NCI-H1417 (cell line): ENCODE measurements at regions not wholly inside any gene's neighbourhood (a gene's known extent, or its start where the extent isn't known, plus 50 kb on each side); places are given as distances from the start of the nearest gene placed in this dataset.
"Not testable (repeated sequence)": the region's sequence is repeated elsewhere in the genome, so short reads cannot be mapped to it uniquely, and the experiment has no call there.

Experiments
- DNase-seq, 3 experiments: peaks; one replicate each; lab custom pipeline; 2025; lab: John Stamatoyannopoulos, UW

- peak in 1 of 3 experiments; percentile 22 for DNase-seq
These were observed 54.4 kb upstream of the BMP4 start for GRCh38 chr14:54010981-54011380.

- no peak for DNase-seq
These were observed 66.4 kb upstream of the BMP4 start for GRCh38 chr14:54023027-54023426.

DNA sequence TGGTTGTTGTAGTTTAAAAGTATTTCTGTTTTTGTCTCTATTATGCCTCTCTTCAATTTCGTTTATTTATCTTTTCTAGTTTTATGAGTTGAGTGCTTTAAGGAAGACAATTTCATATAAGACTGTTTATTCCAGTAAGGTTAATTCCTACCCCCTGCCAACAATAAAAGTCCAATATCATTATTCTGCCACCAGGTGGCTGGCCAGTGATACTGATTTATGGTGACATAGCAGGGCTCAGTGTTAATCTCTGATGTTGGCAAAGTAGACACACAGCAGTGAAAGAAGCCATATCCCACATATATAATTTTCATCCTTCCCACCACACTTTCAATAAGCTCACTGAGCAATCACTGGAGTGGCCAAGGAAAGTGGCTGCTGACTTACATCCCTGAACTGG, 69.0 kb upstream of the BMP4 start:
- peak in 1 of 3 experiments; percentile 17 for DNase-seq

DNA sequence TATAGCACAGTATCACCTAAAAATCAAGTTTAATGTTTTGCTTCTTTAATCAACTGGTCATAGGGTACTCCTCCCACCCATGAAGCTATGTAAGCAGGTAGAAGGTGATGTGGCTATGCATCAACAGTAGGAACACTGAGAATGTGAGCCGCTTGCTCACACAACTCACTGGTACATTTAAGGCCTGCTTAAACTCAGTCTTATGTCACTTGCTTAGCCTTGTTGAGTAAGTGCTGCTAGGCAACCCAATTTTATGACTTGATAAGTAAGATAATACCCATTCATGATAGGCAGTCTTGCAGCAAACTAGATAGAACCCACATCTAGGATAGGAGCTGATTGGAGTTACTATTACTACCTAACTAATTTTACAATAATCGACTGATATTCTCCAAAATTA, 70.0 kb upstream of the BMP4 start:
- no peak for DNase-seq

DNA sequence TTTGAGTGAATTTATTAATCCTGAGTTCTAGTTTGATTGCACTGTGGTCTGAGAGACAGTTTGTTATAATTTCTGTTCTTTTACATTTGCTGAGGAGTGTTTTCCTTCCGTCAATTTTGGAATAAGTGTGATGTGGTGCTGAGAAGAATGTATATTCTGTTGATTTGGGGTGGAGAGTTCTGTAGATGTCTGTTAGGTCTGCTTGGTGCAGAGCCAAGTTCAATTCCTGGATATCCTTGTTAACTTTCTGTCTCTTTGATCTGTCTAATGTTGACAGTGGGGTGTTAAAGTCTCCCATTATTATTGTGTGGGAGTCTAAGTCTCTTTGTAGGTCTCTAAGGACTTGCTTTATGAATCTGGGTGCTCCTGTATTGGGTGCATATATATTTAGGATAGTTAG, 74.4 kb upstream of the BMP4 start:
- DNase-seq: not testable (repeated sequence)

- not testable (repeated sequence) for DNase-seq
These were observed 76.7 kb upstream of the BMP4 start for GRCh38 chr14:54033285-54033684.

DNA sequence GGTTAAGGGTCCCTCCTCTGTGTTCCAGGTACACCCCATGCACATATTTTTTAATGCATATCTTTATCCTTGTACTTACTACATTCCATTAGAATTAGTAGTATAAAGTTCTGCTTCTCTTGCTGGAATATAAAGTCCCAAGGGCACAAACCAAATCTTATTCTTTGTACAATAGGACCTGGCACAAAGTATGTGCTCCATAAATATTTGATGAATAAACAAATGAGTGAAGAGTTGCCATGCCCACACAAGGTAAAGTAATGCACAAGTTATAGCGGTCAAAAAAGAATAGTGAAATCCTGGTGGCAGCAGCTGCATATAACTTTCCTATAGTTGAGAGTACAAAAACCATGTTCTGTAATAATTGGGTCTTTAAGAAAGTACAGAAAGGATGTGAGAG, 82.1 kb upstream of the BMP4 start:
- no peak for DNase-seq

- no peak for DNase-seq
These were observed 82.7 kb upstream of the BMP4 start for GRCh38 chr14:54039311-54039710.

GRCh38 chr14:54040846-54041245, 84.2 kb upstream of the BMP4 start:
- no peak for DNase-seq

DNA sequence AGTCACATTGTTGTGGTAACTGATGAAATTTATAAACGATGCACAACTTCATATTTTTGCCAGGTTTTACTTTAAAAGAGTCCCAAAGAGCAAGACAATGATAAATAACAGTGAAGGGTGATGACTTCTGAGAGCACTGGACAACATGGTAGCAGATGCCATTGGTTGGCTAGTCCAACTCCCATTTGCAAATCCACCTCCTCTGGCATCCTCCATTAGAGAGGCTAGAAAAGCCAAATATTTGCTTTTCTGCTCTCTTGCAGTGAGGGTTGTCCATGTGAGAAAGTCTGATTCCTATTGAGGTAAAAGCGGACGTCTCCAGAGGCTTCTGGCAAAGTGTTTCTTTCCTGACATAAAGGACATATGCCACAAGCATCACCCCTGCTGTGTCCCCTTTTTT, 89.6 kb upstream of the BMP4 start:
- DNase-seq: peak in 1 of 3 experiments; percentile 12

- no peak for DNase-seq
These were observed 91.2 kb upstream of the BMP4 start for GRCh38 chr14:54047645-54048308.

DNA sequence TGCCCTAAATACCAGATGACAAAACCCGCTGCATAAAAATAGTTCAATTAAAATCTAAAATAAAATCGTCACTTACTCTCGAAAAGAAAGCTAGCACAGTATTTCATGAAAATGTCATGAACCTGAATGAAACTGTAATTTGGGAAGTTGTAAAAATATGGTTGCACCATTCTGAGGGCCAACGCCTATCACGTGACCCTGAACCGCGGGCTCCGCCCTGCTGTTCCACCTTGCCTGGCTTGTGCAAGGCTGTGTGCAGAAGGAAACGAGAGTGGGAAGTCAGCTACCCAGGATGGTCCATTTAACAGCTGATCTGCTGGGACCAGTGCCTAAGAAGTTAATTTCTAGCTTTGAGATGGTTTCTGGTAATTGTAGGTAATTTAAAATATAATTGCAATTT, 91.7 kb upstream of the BMP4 start:
- no peak for DNase-seq

DNA sequence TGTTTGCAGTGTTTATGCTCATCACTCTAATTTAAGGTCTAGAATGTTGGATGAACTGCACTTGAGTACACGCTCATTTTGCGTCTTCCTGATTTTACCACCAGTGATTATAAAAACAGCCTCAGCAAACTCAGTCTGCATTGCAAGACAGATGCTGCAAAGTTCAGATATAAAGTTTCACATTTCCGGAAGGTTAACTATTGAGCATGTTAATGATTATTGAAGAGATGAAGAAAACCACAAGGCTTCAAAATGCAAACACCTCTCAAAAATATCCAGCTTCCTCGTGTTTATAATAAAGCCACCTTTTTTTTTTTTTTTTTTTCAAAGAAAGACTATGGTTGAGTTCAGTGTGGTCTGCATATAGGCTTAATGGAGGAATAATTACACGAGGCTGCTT, 92.1 kb upstream of the BMP4 start:
- no peak for DNase-seq

DNA sequence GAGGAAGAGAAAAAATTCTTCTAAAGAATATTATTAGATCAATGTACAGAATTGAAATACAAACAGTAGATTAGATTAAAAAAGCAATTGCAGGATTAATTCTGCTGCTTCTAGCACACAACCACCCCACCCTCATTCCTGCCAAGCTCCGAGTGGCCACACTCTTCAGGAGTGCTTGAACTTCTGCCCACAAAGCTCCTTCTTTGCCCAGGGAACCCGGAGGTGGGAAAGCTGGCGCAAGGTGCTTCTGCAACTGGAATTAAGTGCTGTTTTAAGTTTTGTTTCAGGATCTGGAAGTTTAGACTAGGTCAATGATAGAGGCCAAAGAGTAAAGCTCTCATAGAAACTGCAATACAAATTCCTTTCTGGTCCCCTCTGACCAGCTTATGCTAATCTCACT, 94.1 kb upstream of the BMP4 start:
- DNase-seq: no peak

- DNase-seq: no peak
These were observed 96.2 kb upstream of the BMP4 start for GRCh38 chr14:54052696-54053385.

GRCh38 chr14:54053386-54053745, 96.7 kb upstream of the BMP4 start:
- no peak for DNase-seq

DNA sequence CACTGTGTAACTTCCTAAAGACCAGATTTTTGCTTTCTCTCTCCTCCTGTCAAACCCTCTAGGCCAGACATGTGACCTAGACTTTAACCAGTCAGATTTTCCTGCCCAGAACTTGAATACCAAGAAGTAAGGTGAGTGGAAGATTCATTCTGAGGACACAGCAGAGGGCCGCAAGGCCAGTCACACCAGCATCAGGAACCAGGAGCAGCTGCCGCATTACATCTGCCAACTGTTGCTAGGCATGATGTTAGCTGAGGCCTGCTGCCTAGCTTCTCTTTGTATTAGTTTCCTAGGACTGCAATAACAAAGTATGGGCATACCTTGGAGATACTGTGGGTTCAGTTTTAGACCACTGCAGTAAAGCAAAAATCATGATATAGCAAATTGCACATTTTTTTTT, 101.9 kb upstream of the BMP4 start:
- DNase-seq: no peak

- no peak for DNase-seq
These were observed 127.1 kb upstream of the BMP4 start for GRCh38 chr14:54083549-54084239.

DNA sequence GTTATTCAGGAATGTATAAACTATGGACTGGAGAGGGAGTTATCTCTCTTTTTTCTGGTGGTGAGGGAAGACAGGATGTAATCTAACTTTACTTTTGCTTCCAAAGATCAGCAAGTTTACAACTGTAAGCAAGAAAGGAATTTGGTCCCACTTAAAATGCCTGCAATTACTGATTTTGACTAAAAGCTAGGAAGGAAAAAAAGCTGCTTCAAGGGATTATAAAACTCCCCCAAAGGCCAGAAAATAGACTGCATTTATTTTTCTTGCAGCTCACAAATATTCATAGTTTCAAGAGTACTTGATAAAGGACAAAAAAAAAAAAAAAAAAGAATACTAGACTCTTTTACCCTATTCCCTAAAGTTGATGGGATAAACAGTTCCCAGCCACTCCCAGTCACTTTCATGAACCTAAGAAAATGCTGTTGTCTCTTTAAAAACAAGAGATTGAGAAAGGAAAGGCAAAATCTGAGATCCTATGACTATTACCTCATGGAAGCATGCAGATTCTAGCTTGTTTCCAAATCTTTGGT, 128.7 kb upstream of the BMP4 start:
- DNase-seq: no peak

GRCh38 chr14:54085841-54086240, 129.2 kb upstream of the BMP4 start:
- no peak for DNase-seq

DNA sequence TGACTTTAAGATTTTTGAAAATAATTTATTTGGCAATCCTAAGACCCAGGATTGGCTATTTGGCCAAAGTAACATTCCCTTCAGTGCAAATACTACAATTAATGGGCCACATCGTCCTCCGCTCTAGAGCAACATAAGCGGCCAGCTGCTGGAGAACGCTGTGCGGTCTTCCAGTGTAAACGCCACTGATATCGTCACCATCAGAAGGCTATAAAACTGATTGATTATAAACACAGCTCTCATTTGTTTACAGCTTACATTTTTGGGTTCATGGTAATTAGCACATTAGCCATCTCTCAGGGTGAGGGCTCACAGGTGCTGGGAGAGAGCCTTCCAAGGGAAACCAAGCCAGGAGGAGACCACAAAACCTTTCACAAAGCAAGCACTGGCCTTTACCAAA, 130.1 kb upstream of the BMP4 start:
- DNase-seq: peak in 1 of 3 experiments; percentile 45

DNA sequence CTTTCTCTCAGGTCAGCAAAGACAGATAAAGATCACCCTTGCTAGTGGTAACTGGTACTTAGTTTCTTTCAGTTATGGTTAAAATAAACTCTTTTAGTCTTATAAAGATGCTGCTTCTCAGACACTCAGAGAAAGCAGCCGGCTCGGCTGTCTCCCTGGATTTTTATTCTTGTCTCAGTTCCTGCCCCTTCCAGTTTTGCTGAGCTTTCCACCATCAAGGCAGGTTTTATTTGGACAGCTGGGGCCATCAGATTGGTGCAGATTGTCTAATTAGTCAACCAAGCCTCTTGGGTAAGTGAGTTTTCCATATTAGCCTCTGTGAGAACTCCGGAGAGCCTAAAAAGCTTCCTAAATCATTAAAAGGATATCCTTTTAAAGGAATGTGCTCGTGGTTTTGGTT, 130.8 kb upstream of the BMP4 start:
- peak in 1 of 3 experiments; percentile 46 for DNase-seq

DNA sequence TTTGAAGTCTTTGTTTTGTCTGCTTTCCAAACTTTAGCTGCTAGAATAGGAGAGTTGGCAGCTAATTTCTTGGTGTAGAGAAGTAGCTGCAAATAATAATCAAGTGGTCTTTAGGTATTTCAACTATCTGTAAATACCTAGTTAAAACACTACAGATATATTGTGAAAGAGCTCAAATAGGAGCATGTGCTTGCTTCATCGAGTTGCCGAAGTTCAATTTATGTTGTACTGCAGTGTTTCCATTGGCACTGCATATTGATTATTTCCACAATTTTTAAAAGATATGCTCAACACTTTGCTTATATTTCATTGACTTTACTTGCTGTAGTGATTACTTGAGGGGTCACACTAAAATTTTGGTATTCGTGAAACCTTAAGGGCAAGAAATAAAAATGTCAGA, 131.6 kb upstream of the BMP4 start:
- no peak for DNase-seq
